Kidney epithelial cell (primary cell): ENCODE measurements at regions not wholly inside any gene's neighbourhood (a gene's known extent, or its start where the extent isn't known, plus 50 kb on each side); places are given as distances from the start of the nearest gene placed in this dataset.
"Not testable (repeated sequence)": the region's sequence is repeated elsewhere in the genome, so short reads cannot be mapped to it uniquely, and the experiment has no call there.

Experiments used
- DNase-seq: peaks from one replicate; pipeline ENCODE4 v3.0.0-alpha.2; 2010; ENCODE audit warnings: low read depth
- H3K27me3 ChIP-seq: 2 replicates; pipeline ENCODE4 v1.6.0; 2011; ENCODE audit warnings: low read length; ENCODE audit not compliant: control insufficient read depth, insufficient read depth
- H3K36me3 ChIP-seq: 2 replicates; pipeline ENCODE4 v1.5.1; 2011; ENCODE audit warnings: low read length; ENCODE audit not compliant: control insufficient read depth, insufficient read depth
- H3K4me3 ChIP-seq: 2 replicates; pipeline ENCODE4 v1.5.1; 2011; ENCODE audit warnings: low read depth, mild to moderate bottlenecking, control low read depth, low read length
- TF ChIP-seq, protein P1 (sequence below): IDR thresholded peaks from 2 replicates; pipeline ENCODE4 v1.5.1; 2011; ENCODE audit warnings: mild to moderate bottlenecking, moderate library complexity, low read length, control low read depth, inconsistent platforms; ENCODE audit not compliant: insufficient read depth, poor library complexity, severe bottlenecking

DNA sequence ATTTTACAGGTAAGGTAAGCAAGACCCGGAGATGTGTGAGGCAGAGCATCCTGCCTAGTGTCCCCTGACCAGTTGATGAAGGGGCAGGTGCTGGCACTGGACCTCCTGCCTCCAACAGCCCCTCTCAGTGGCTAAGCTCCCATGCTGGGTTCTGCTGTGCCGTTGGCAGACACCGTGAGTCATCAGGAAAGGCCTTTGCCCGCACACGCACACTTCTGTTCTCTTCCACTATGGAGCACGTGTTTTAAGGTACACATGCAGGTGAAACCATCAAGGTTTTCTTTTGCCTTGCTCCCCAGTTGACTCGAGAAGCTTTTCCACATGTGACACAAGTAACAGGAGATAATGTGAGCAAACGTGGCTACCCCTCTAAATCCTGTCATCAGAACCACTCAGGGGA is 207.9 kb downstream of the RRAGC start:
- Histone ChIP-seq H3K4me3 (no peak overlapping the region), H3K27me3 (no peaks in the 10 kb centered on the region), H3K36me3 (no peaks in the 10 kb centered on the region)
- DNase-seq = no peak
- TF ChIP-seq, protein P1, sequence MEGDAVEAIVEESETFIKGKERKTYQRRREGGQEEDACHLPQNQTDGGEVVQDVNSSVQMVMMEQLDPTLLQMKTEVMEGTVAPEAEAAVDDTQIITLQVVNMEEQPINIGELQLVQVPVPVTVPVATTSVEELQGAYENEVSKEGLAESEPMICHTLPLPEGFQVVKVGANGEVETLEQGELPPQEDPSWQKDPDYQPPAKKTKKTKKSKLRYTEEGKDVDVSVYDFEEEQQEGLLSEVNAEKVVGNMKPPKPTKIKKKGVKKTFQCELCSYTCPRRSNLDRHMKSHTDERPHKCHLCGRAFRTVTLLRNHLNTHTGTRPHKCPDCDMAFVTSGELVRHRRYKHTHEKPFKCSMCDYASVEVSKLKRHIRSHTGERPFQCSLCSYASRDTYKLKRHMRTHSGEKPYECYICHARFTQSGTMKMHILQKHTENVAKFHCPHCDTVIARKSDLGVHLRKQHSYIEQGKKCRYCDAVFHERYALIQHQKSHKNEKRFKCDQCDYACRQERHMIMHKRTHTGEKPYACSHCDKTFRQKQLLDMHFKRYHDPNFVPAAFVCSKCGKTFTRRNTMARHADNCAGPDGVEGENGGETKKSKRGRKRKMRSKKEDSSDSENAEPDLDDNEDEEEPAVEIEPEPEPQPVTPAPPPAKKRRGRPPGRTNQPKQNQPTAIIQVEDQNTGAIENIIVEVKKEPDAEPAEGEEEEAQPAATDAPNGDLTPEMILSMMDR = no peak

DNA sequence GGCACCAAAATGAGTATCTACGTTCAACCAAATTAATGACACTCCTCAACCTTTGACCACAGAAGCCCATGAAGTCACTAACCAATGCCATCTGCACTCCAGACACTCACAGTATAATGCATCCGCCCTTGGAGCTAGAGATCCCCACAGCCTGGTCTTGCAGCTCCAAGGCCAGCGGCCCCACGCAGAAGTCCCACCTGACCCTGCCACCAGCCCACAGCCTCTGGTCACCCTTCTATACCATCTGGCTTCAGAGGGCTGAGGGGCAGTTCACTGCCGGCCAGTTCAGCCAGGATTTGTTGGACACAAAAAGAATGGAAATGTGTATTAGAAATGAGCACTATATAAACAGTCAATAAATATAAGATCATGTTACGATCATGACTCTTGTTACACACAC is 211.2 kb downstream of the RRAGC start:
- TF ChIP-seq, protein P1 = no peak
- Histone ChIP-seq H3K4me3 (no peak overlapping the region), H3K36me3 (no peaks in the 10 kb centered on the region), H3K27me3 (no peaks in the 10 kb centered on the region)
- DNase-seq = no peak

DNA sequence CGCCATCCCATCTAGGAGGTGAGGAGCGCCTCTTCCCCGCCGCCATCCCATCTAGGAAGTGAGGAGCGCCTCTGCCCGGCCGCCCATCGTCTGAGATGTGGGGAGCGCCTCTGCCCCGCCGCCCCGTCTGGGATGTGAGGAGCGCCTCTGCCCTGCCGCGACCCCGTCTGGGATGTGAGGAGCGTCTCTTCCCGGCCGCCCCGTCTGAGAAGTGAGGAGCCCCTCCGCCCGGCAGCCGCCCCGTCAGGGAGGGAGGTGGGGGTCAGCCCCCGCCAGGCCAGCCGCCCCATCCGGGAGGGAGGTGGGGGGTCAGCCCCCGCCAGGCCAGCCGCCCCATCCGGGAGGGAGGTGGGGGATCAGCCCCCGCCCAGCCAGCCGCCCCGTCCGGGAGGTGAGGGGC is 212.2 kb downstream of the RRAGC start:
- H3K27me3 ChIP-seq, H3K36me3 ChIP-seq, H3K4me3 ChIP-seq: not testable (repeated sequence)

DNA sequence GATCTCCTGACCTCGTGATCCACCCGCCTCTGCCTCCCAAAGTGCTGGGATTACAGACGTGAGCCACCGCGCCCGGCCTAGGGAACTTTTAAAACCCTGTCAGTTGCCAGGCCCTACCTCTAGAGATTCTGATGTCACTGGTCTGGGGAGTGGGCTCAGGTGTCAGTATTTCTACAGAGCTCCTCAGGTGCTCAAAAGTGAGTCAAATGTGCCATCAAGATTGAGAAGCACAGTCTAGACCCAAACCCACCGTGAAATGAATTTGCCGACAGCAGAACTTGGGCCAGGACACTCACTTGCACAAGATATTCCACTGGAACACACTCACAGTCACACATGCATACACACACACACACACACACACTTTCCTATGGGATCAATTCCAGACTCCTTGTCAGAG is 215.5 kb downstream of the RRAGC start:
- Histone ChIP-seq H3K27me3 (no peaks in the 10 kb centered on the region), H3K36me3 (no peaks in the 10 kb centered on the region), H3K4me3 (no peak overlapping the region)
- TF ChIP-seq, protein P1 = no peak
- DNase-seq = no peak

More for the DNA sequence above, 212.2 kb downstream of the RRAGC start:
- not testable (repeated sequence) for DNase-seq

DNA sequence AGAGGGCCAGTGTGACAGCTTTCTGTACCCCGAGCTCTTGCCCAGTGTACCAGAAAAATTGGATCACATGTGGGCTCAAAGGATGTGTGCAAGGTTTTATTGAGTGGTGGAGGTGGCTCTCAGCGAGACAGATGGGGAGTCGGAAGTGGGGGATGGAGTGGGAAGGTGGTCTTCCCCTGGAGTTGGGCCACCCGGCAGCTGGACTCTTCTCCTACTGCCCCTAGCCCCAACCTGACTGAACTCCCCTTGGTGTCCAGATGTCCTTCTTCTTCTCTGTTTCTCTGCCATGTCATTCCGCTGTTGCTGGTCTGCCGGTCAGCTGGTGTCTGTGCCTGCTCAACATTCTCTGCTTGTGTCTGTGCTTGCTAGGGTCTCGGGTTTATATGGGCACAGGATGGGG is 217.9 kb downstream of the RRAGC start:
- Histone ChIP-seq H3K36me3 (no peaks in the 10 kb centered on the region), H3K4me3 (no peak overlapping the region), H3K27me3 (no peaks in the 10 kb centered on the region)
- DNase-seq = no peak
- TF ChIP-seq, protein P1 = no peak

DNA sequence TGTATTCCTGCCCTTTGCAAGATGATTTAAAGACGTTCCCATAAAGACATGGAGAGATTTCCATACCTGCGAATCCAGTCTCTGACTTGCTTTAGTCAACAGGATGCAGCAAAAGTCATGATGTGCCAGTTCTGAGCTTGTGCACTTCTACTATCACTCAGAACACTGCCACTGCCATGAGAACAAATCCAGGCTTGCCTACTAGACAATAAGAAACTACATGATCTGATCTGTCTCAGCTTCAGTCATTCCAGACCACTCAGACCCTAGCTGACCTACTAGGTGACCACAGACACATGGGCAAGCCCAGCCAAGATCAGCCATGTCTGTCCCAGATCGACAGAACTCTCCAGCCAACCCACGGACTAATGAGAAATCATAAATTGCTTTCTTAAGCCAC is 219.2 kb downstream of the RRAGC start:
- no peak overlapping the region for H3K4me3 ChIP-seq
- H3K36me3 ChIP-seq = no peaks in the 10 kb centered on the region
- DNase-seq = no peak
- H3K27me3 ChIP-seq = no peaks in the 10 kb centered on the region
- TF ChIP-seq, protein P1 = no peak
